ENCODE measurements at regions not wholly inside any gene's neighbourhood (a gene's known extent, or its start where the extent isn't known, plus 50 kb on each side); places are given as distances from the start of the nearest gene placed in this dataset.
"Not testable (repeated sequence)": the region's sequence is repeated elsewhere in the genome, so short reads cannot be mapped to it uniquely, and the experiment has no call there.

- H3K36me3 ChIP-seq: no peaks in the 10 kb centered on the region
- DNase-seq (no peak), ATAC-seq (no peak)
- no peak overlapping the region for H3K27ac ChIP-seq
- TF ChIP-seq POLR2A (IDR thresholded peaks at IDR 0.05): no peak
- no peak for TF ChIP-seq CTCF (IDR thresholded peaks at IDR 0.05)
- H3K4me3 ChIP-seq: no peak overlapping the region
- 50% methylated on average over 10 of the region's 10 CpGs for WGBS (ENCODE audit: insufficient coverage, low coverage, low lambda C conversion rate, missing lambda C conversion rate)
- H3K9me3 ChIP-seq: no peaks in the 10 kb centered on the region
- no peaks in the 10 kb centered on the region for H3K27me3 ChIP-seq
- intact Hi-C loops (cut with DNase I): no loop called here
- H3K4me1 ChIP-seq: no peaks in the 10 kb centered on the region
These were observed 2504.3 kb downstream of the ARAP2 start for GRCh38 chr4:33739884-33740632.

GRCh38 chr4:33740871-33741270 is 2503.4 kb downstream of the ARAP2 start:
- H3K4me3 ChIP-seq; ATAC-seq; intact Hi-C loops (cut with DNase I); H3K4me1 ChIP-seq; H3K27ac ChIP-seq; H3K36me3 ChIP-seq; H3K27me3 ChIP-seq; H3K9me3 ChIP-seq; DNase-seq: not testable (repeated sequence)
- WGBS (ENCODE audit: insufficient coverage, low coverage, low lambda C conversion rate, missing lambda C conversion rate): 41% methylated on average over 5 of the region's 5 CpGs

GRCh38 chr4:33746979-33747378 is 2497.3 kb downstream of the ARAP2 start:
- intact Hi-C loops (cut with DNase I): no loop called here
- no peaks in the 10 kb centered on the region for H3K27me3 ChIP-seq
- no peaks in the 10 kb centered on the region for H3K4me1 ChIP-seq
- no peak overlapping the region for H3K27ac ChIP-seq
- H3K4me3 ChIP-seq: no peak overlapping the region
- ATAC-seq: no peak
- H3K9me3 ChIP-seq: no peaks in the 10 kb centered on the region
- no peaks in the 10 kb centered on the region for H3K36me3 ChIP-seq
- TF ChIP-seq POLR2A (IDR thresholded peaks at IDR 0.05) (no peak), CTCF (IDR thresholded peaks at IDR 0.05) (no peak)
- DNase-seq: no peak
- 36% methylated on average over 2 of the region's 2 CpGs for WGBS (ENCODE audit: insufficient coverage, low coverage, low lambda C conversion rate, missing lambda C conversion rate)

- Histone ChIP-seq H3K36me3 (no peaks in the 10 kb centered on the region), H3K4me1 (no peaks in the 10 kb centered on the region), H3K9me3 (no peaks in the 10 kb centered on the region), H3K4me3 (no peak overlapping the region), H3K27ac (no peak overlapping the region), H3K27me3 (no peaks in the 10 kb centered on the region)
- WGBS (ENCODE audit: insufficient coverage, low coverage, low lambda C conversion rate, missing lambda C conversion rate): 46% methylated on average over 3 of the region's 3 CpGs
- DNase-seq: no peak
- ATAC-seq: no peak
- no peak for TF ChIP-seq POLR2A (IDR thresholded peaks at IDR 0.05)
- TF ChIP-seq CTCF (IDR thresholded peaks at IDR 0.05): no peak
- intact Hi-C loops (cut with DNase I): no loop called here
These were observed 2493.3 kb downstream of the ARAP2 start for GRCh38 chr4:33751050-33751449.

GRCh38 chr4:33772582-33772981 is 2471.7 kb downstream of the ARAP2 start:
- no peak for TF ChIP-seq CTCF (IDR thresholded peaks at IDR 0.05)
- TF ChIP-seq POLR2A (IDR thresholded peaks at IDR 0.05): no peak
- Histone ChIP-seq H3K27me3 (no peaks in the 10 kb centered on the region), H3K4me3 (no peak overlapping the region), H3K4me1 (no peaks in the 10 kb centered on the region), H3K36me3 (no peaks in the 10 kb centered on the region), H3K27ac (no peak overlapping the region), H3K9me3 (no peaks in the 10 kb centered on the region)
- DNase-seq (no peak), ATAC-seq (no peak)
- WGBS (ENCODE audit: insufficient coverage, low coverage, low lambda C conversion rate, missing lambda C conversion rate): 67% methylated on average over 2 of the region's 2 CpGs
- intact Hi-C loops (cut with DNase I): no loop called here

All from right lobe of liver (tissue), 6 donors.